Prostate gland (tissue), 2 donors: ENCODE measurements at regions not wholly inside any gene's neighbourhood (a gene's known extent, or its start where the extent isn't known, plus 50 kb on each side); places are given as distances from the start of the nearest gene placed in this dataset.

ENCODE experiments used
- POLR2AphosphoS5 ChIP-seq: sonication (generic); formaldehyde crosslinking; IDR thresholded peaks from one replicate; pipeline ENCODE4 v1.6.1; 2017; ENCODE audit warnings: antibody characterized with exemption
- TF ChIP-seq, protein P1 (sequence below), 4 experiments: fragments of 200-600 bp in 2 of 4; fragments of 450-650 bp in 2 of 4; sonication (generic) in 2 of 4; IDR thresholded peaks; 1 replicate in 3 of 4; 2 replicates in 1 of 4; pipeline ENCODE4 v1.5.1; 2016 to 2019; ENCODE audit warnings: antibody characterized with exemption in 4 of 4, mild to moderate bottlenecking in 2 of 4, moderate library complexity in 2 of 4

DNA sequence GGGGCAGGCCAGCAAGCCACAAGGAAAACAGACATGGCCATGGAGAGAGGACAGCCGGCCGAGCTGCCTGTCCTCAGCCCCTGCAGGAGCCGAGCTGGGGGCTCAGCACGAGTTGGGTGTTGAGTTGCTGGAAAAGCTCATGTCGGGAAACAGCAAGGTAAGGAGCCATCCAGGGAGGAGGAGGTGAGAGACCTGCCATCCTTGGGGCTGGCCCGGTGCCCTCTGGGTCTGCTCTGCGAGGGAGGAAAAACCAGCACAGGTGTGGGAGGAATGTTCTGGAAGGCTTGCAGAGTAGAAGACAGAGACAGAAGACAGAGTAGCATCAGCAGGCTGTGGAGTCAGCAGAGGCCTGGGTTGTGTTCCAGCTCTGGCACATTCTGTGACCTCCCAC is 548.8 kb downstream of the PTPRU start:
- TF ChIP-seq, protein P1, sequence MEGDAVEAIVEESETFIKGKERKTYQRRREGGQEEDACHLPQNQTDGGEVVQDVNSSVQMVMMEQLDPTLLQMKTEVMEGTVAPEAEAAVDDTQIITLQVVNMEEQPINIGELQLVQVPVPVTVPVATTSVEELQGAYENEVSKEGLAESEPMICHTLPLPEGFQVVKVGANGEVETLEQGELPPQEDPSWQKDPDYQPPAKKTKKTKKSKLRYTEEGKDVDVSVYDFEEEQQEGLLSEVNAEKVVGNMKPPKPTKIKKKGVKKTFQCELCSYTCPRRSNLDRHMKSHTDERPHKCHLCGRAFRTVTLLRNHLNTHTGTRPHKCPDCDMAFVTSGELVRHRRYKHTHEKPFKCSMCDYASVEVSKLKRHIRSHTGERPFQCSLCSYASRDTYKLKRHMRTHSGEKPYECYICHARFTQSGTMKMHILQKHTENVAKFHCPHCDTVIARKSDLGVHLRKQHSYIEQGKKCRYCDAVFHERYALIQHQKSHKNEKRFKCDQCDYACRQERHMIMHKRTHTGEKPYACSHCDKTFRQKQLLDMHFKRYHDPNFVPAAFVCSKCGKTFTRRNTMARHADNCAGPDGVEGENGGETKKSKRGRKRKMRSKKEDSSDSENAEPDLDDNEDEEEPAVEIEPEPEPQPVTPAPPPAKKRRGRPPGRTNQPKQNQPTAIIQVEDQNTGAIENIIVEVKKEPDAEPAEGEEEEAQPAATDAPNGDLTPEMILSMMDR (IDR thresholded peaks at IDR 0.05) = no peak
- TF ChIP-seq POLR2AphosphoS5 = no peak
